ENCODE measurements at regions not wholly inside any gene's neighbourhood (a gene's known extent, or its start where the extent isn't known, plus 50 kb on each side); places are given as distances from the start of the nearest gene placed in this dataset.

- H3K4me1 ChIP-seq (ENCODE audit: control insufficient read depth in 1 of 2, insufficient read depth in 2 of 2, low read length in 2 of 2), result no peaks in the 10 kb centered on the region
- no peak overlapping the region for H3K27ac ChIP-seq (ENCODE audit: low read length)
- no peaks in the 10 kb centered on the region for H3K36me3 ChIP-seq (ENCODE audit: control insufficient read depth in 1 of 2, insufficient read depth in 2 of 2, low read length in 2 of 2)
- H3K27me3 ChIP-seq (ENCODE audit: low read depth, low read length), result no peaks in the 10 kb centered on the region
- no peak overlapping the region for H3K4me3 ChIP-seq (ENCODE audit: low read depth in 1 of 2, low read length in 2 of 2)
- H3K9me3 ChIP-seq (ENCODE audit: control insufficient read depth in 1 of 2, low read length in 2 of 2), result no peaks in the 10 kb centered on the region
Measured at GRCh38 chr9:71242081-71242480, 120.7 kb upstream of the TRPM3 start.

GRCh38 chr9:71237051-71237450 lies 115.6 kb upstream of the TRPM3 start:
- no peaks in the 10 kb centered on the region for H3K36me3 ChIP-seq (ENCODE audit: control insufficient read depth in 1 of 2, insufficient read depth in 2 of 2, low read length in 2 of 2)

GRCh38 chr9:71233646-71234045 lies 112.2 kb upstream of the TRPM3 start:
- H3K27ac ChIP-seq (ENCODE audit: low read length), result no peak overlapping the region
- no peaks in the 10 kb centered on the region for H3K27me3 ChIP-seq (ENCODE audit: low read depth, low read length)
- no peaks in the 10 kb centered on the region for H3K36me3 ChIP-seq (ENCODE audit: control insufficient read depth in 1 of 2, insufficient read depth in 2 of 2, low read length in 2 of 2)
- no peaks in the 10 kb centered on the region for H3K4me1 ChIP-seq (ENCODE audit: control insufficient read depth in 1 of 2, insufficient read depth in 2 of 2, low read length in 2 of 2)
- H3K9me3 ChIP-seq (ENCODE audit: control insufficient read depth in 1 of 2, low read length in 2 of 2), result no peaks in the 10 kb centered on the region
- no peak overlapping the region for H3K4me3 ChIP-seq (ENCODE audit: low read depth in 1 of 2, low read length in 2 of 2)

More at GRCh38 chr9:71237051-71237450, 115.6 kb upstream of the TRPM3 start:
- no peaks in the 10 kb centered on the region for H3K4me1 ChIP-seq (ENCODE audit: control insufficient read depth in 1 of 2, insufficient read depth in 2 of 2, low read length in 2 of 2)
- H3K27me3 ChIP-seq (ENCODE audit: low read depth, low read length), result no peaks in the 10 kb centered on the region
- H3K9me3 ChIP-seq (ENCODE audit: control insufficient read depth in 1 of 2, low read length in 2 of 2), result no peaks in the 10 kb centered on the region
- H3K4me3 ChIP-seq (ENCODE audit: low read depth in 1 of 2, low read length in 2 of 2), result no peak overlapping the region
- no peak overlapping the region for H3K27ac ChIP-seq (ENCODE audit: low read length)

GRCh38 chr9:71223953-71224538 lies 102.6 kb upstream of the TRPM3 start:
- H3K4me3 ChIP-seq (ENCODE audit: low read depth in 1 of 2, low read length in 2 of 2), result no peak overlapping the region
- no peaks in the 10 kb centered on the region for H3K27me3 ChIP-seq (ENCODE audit: low read depth, low read length)
- H3K4me1 ChIP-seq (ENCODE audit: control insufficient read depth in 1 of 2, insufficient read depth in 2 of 2, low read length in 2 of 2), result no peaks in the 10 kb centered on the region
- H3K36me3 ChIP-seq (ENCODE audit: control insufficient read depth in 1 of 2, insufficient read depth in 2 of 2, low read length in 2 of 2), result no peaks in the 10 kb centered on the region
- H3K9me3 ChIP-seq (ENCODE audit: control insufficient read depth in 1 of 2, low read length in 2 of 2), result no peaks in the 10 kb centered on the region
- no peak overlapping the region for H3K27ac ChIP-seq (ENCODE audit: low read length)

GRCh38 chr9:71218774-71219173 lies 97.4 kb upstream of the TRPM3 start:
- Histone ChIP-seq H3K4me1 (ENCODE audit: control insufficient read depth in 1 of 2, insufficient read depth in 2 of 2, low read length in 2 of 2) (no peaks in the 10 kb centered on the region), H3K27me3 (ENCODE audit: low read depth, low read length) (no peaks in the 10 kb centered on the region), H3K27ac (ENCODE audit: low read length) (no peak overlapping the region), H3K4me3 (ENCODE audit: low read depth in 1 of 2, low read length in 2 of 2) (no peak overlapping the region), H3K36me3 (ENCODE audit: control insufficient read depth in 1 of 2, insufficient read depth in 2 of 2, low read length in 2 of 2) (no peaks in the 10 kb centered on the region), H3K9me3 (ENCODE audit: control insufficient read depth in 1 of 2, low read length in 2 of 2) (peaks cover 0 to 3% of the 10 kb centered on the region in 2 donors)

- Histone ChIP-seq H3K27me3 (ENCODE audit: low read depth, low read length) (no peaks in the 10 kb centered on the region), H3K4me1 (ENCODE audit: control insufficient read depth in 1 of 2, insufficient read depth in 2 of 2, low read length in 2 of 2) (no peaks in the 10 kb centered on the region), H3K4me3 (ENCODE audit: low read depth in 1 of 2, low read length in 2 of 2) (no peak overlapping the region), H3K9me3 (ENCODE audit: control insufficient read depth in 1 of 2, low read length in 2 of 2) (peaks cover 0 to 4% of the 10 kb centered on the region in 2 donors), H3K27ac (ENCODE audit: low read length) (no peak overlapping the region), H3K36me3 (ENCODE audit: control insufficient read depth in 1 of 2, insufficient read depth in 2 of 2, low read length in 2 of 2) (no peaks in the 10 kb centered on the region)
Measured at GRCh38 chr9:71213633-71214032, 92.2 kb upstream of the TRPM3 start.

- H3K4me3 ChIP-seq (ENCODE audit: low read depth in 1 of 2, low read length in 2 of 2), result no peak overlapping the region
- H3K9me3 ChIP-seq (ENCODE audit: control insufficient read depth in 1 of 2, low read length in 2 of 2), result peaks cover 0 to 4% of the 10 kb centered on the region in 2 donors
- no peak overlapping the region for H3K27ac ChIP-seq (ENCODE audit: low read length)
- H3K36me3 ChIP-seq (ENCODE audit: control insufficient read depth in 1 of 2, insufficient read depth in 2 of 2, low read length in 2 of 2), result no peaks in the 10 kb centered on the region
- no peaks in the 10 kb centered on the region for H3K27me3 ChIP-seq (ENCODE audit: low read depth, low read length)
- no peaks in the 10 kb centered on the region for H3K4me1 ChIP-seq (ENCODE audit: control insufficient read depth in 1 of 2, insufficient read depth in 2 of 2, low read length in 2 of 2)
Measured at GRCh38 chr9:71210326-71210725, 88.9 kb upstream of the TRPM3 start.

- Histone ChIP-seq H3K36me3 (ENCODE audit: control insufficient read depth in 1 of 2, insufficient read depth in 2 of 2, low read length in 2 of 2) (no peaks in the 10 kb centered on the region), H3K27ac (ENCODE audit: low read length) (no peak overlapping the region), H3K9me3 (ENCODE audit: control insufficient read depth in 1 of 2, low read length in 2 of 2) (peaks cover 0 to 4% of the 10 kb centered on the region in 2 donors), H3K27me3 (ENCODE audit: low read depth, low read length) (no peaks in the 10 kb centered on the region), H3K4me3 (ENCODE audit: low read depth in 1 of 2, low read length in 2 of 2) (no peak overlapping the region), H3K4me1 (ENCODE audit: control insufficient read depth in 1 of 2, insufficient read depth in 2 of 2, low read length in 2 of 2) (no peaks in the 10 kb centered on the region)
Measured at GRCh38 chr9:71209890-71210289, 88.5 kb upstream of the TRPM3 start.

GRCh38 chr9:71202931-71203330 lies 81.5 kb upstream of the TRPM3 start:
- H3K36me3 ChIP-seq (ENCODE audit: control insufficient read depth in 1 of 2, insufficient read depth in 2 of 2, low read length in 2 of 2), result no peaks in the 10 kb centered on the region
- no peaks in the 10 kb centered on the region for H3K9me3 ChIP-seq (ENCODE audit: control insufficient read depth in 1 of 2, low read length in 2 of 2)
- H3K27ac ChIP-seq (ENCODE audit: low read length), result no peak overlapping the region
- no peak overlapping the region for H3K4me3 ChIP-seq (ENCODE audit: low read depth in 1 of 2, low read length in 2 of 2)
- no peaks in the 10 kb centered on the region for H3K27me3 ChIP-seq (ENCODE audit: low read depth, low read length)
- H3K4me1 ChIP-seq (ENCODE audit: control insufficient read depth in 1 of 2, insufficient read depth in 2 of 2, low read length in 2 of 2), result no peaks in the 10 kb centered on the region

- Histone ChIP-seq H3K4me3 (ENCODE audit: low read depth in 1 of 2, low read length in 2 of 2) (no peak overlapping the region), H3K9me3 (ENCODE audit: control insufficient read depth in 1 of 2, low read length in 2 of 2) (peaks cover 3 to 4% of the 10 kb centered on the region in 2 donors), H3K4me1 (ENCODE audit: control insufficient read depth in 1 of 2, insufficient read depth in 2 of 2, low read length in 2 of 2) (no peaks in the 10 kb centered on the region), H3K36me3 (ENCODE audit: control insufficient read depth in 1 of 2, insufficient read depth in 2 of 2, low read length in 2 of 2) (no peaks in the 10 kb centered on the region), H3K27ac (ENCODE audit: low read length) (no peak overlapping the region), H3K27me3 (ENCODE audit: low read depth, low read length) (no peaks in the 10 kb centered on the region)
Measured at GRCh38 chr9:71191708-71192107, 70.3 kb upstream of the TRPM3 start.

- no peak overlapping the region for H3K4me3 ChIP-seq (ENCODE audit: low read depth in 1 of 2, low read length in 2 of 2)
- H3K27me3 ChIP-seq (ENCODE audit: low read depth, low read length), result no peaks in the 10 kb centered on the region
- H3K36me3 ChIP-seq (ENCODE audit: control insufficient read depth in 1 of 2, insufficient read depth in 2 of 2, low read length in 2 of 2), result no peaks in the 10 kb centered on the region
- no peaks in the 10 kb centered on the region for H3K4me1 ChIP-seq (ENCODE audit: control insufficient read depth in 1 of 2, insufficient read depth in 2 of 2, low read length in 2 of 2)
- H3K9me3 ChIP-seq (ENCODE audit: control insufficient read depth in 1 of 2, low read length in 2 of 2), result no peaks in the 10 kb centered on the region
- H3K27ac ChIP-seq (ENCODE audit: low read length), result no peak overlapping the region
Measured at GRCh38 chr9:71183251-71183650, 61.8 kb upstream of the TRPM3 start.

- H3K4me1 ChIP-seq (ENCODE audit: control insufficient read depth in 1 of 2, insufficient read depth in 2 of 2, low read length in 2 of 2), result no peaks in the 10 kb centered on the region
- no peak overlapping the region for H3K27ac ChIP-seq (ENCODE audit: low read length)
- no peaks in the 10 kb centered on the region for H3K9me3 ChIP-seq (ENCODE audit: control insufficient read depth in 1 of 2, low read length in 2 of 2)
- no peaks in the 10 kb centered on the region for H3K36me3 ChIP-seq (ENCODE audit: control insufficient read depth in 1 of 2, insufficient read depth in 2 of 2, low read length in 2 of 2)
- no peaks in the 10 kb centered on the region for H3K27me3 ChIP-seq (ENCODE audit: low read depth, low read length)
- no peak overlapping the region for H3K4me3 ChIP-seq (ENCODE audit: low read depth in 1 of 2, low read length in 2 of 2)
Measured at GRCh38 chr9:71179183-71179582, 57.8 kb upstream of the TRPM3 start.

All from muscle layer of duodenum (tissue), 2 donors.